ENCODE measurements at regions not wholly inside any gene's neighbourhood (a gene's known extent, or its start where the extent isn't known, plus 50 kb on each side); places are given as distances from the start of the nearest gene placed in this dataset.

DNA sequence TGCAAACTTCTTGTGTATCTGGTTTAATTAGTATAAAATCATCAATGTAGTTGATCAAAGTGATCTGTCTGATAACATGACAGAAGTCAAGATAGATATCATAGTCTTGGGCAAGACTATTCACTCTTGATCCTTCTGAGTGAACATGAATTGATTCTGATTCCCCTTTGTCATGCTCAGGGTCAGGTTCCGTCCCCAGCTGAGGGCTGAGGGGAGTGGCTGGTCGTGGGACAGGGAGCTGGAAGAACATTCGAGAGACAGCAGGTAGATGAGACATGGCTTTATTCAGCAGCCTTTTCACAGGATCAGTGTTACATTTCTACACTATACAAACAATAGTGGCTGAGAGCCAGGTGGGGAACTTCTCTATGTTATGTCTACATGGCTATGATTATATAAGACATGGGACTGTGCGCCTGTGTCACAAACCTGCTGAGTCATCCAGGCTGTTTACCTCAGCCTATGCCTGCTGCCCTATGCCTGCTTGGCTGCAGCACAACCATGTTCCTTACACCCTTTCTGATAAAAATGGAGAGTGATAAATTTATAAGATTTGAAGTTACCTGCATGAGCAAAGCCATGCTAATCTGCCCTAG lies 586.9 kb upstream of the NR3C2 start:
- H3K79me2 ChIP-seq (ENCODE audit: insufficient read depth, low read length), result no peaks in the 10 kb centered on the region
- H3K27me3 ChIP-seq (ENCODE audit: insufficient read depth, low read length), result no peaks in the 10 kb centered on the region
- no peak overlapping the region for H3K4me3 ChIP-seq (ENCODE audit: insufficient read depth, low read length)
- H3K4me1 ChIP-seq (ENCODE audit: insufficient read depth, low read length), result no peaks in the 10 kb centered on the region
- H3K9me3 ChIP-seq (ENCODE audit: low read depth, low read length), result no peaks in the 10 kb centered on the region
- H2AFZ ChIP-seq (ENCODE audit: low read length), result no peak overlapping the region
- TF ChIP-seq, protein P1, sequence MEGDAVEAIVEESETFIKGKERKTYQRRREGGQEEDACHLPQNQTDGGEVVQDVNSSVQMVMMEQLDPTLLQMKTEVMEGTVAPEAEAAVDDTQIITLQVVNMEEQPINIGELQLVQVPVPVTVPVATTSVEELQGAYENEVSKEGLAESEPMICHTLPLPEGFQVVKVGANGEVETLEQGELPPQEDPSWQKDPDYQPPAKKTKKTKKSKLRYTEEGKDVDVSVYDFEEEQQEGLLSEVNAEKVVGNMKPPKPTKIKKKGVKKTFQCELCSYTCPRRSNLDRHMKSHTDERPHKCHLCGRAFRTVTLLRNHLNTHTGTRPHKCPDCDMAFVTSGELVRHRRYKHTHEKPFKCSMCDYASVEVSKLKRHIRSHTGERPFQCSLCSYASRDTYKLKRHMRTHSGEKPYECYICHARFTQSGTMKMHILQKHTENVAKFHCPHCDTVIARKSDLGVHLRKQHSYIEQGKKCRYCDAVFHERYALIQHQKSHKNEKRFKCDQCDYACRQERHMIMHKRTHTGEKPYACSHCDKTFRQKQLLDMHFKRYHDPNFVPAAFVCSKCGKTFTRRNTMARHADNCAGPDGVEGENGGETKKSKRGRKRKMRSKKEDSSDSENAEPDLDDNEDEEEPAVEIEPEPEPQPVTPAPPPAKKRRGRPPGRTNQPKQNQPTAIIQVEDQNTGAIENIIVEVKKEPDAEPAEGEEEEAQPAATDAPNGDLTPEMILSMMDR (IDR thresholded peaks at IDR 0.05; ENCODE audit: extremely low read depth, low read depth, low read length), result no peak
- H4K20me1 ChIP-seq (ENCODE audit: insufficient read depth, low read length), result no peaks in the 10 kb centered on the region
- no peak overlapping the region for H3K4me2 ChIP-seq (ENCODE audit: insufficient read depth, low read length)
- H3K27ac ChIP-seq (ENCODE audit: low read depth, low read length), result no peak overlapping the region
- H3K36me3 ChIP-seq (ENCODE audit: insufficient read depth, low read length), result no peaks in the 10 kb centered on the region
- no peak for DNase-seq (ENCODE audit: insufficient read length, low spot score, missing footprints)

- H3K27me3 ChIP-seq (ENCODE audit: insufficient read depth, low read length), result no peaks in the 10 kb centered on the region
Observed at GRCh38 chr4:149026696-149027095, 584.5 kb upstream of the NR3C2 start.

DNA sequence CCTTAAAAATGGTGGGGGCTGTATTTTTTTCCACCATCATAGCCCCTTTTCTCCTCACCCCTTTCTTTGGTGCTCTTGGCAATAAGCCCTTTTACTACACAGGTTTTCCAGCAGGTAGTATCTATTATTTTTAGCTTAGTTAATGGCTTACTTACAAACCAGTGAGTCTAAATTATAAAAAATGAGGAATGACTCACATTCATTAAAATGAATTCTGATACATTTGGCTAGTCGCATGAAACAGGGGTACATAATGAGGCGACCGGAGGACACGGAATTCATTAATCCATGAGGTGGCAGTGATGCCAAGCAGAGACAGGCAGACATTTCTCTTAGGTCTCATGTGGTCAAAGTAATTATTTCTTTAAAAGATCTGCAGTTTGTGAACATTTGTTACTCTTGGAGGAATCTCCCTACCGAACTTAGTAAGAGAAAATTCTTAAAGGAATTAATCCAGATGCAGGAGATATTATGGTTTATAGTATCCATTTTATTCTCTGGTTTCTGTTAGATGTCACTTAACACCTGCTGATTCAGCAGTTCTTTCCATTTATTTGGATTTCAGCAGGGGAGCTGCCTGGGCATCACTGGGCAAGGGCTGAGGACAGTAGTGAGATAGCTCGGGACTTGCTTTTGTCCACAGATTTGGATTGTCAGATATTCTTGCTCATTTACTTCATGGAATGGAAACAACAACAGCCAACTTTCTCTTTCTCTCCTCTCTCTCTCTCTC lies 575.0 kb upstream of the NR3C2 start:
- H3K79me2 ChIP-seq (ENCODE audit: insufficient read depth, low read length), result no peaks in the 10 kb centered on the region
- TF ChIP-seq, protein P1 (IDR thresholded peaks at IDR 0.05; ENCODE audit: extremely low read depth, low read depth, low read length), result no peak
- no peak overlapping the region for H3K4me3 ChIP-seq (ENCODE audit: insufficient read depth, low read length)
- H3K27me3 ChIP-seq (ENCODE audit: insufficient read depth, low read length), result no peaks in the 10 kb centered on the region
- H3K36me3 ChIP-seq (ENCODE audit: insufficient read depth, low read length), result no peaks in the 10 kb centered on the region
- H4K20me1 ChIP-seq (ENCODE audit: insufficient read depth, low read length), result no peaks in the 10 kb centered on the region
- no peak overlapping the region for H3K4me2 ChIP-seq (ENCODE audit: insufficient read depth, low read length)
- H2AFZ ChIP-seq (ENCODE audit: low read length), result no peak overlapping the region
- no peak overlapping the region for H3K27ac ChIP-seq (ENCODE audit: low read depth, low read length)
- no peaks in the 10 kb centered on the region for H3K4me1 ChIP-seq (ENCODE audit: insufficient read depth, low read length)
- no peak for DNase-seq (ENCODE audit: insufficient read length, low spot score, missing footprints)
- no peaks in the 10 kb centered on the region for H3K9me3 ChIP-seq (ENCODE audit: low read depth, low read length)

More at GRCh38 chr4:149026696-149027095, 584.5 kb upstream of the NR3C2 start:
- H3K79me2 ChIP-seq (ENCODE audit: insufficient read depth, low read length), result no peaks in the 10 kb centered on the region
- no peak overlapping the region for H3K27ac ChIP-seq (ENCODE audit: low read depth, low read length)
- no peak overlapping the region for H2AFZ ChIP-seq (ENCODE audit: low read length)
- H3K4me1 ChIP-seq (ENCODE audit: insufficient read depth, low read length), result no peaks in the 10 kb centered on the region
- no peaks in the 10 kb centered on the region for H3K9me3 ChIP-seq (ENCODE audit: low read depth, low read length)
- TF ChIP-seq, protein P1 (IDR thresholded peaks at IDR 0.05; ENCODE audit: extremely low read depth, low read depth, low read length), result no peak
- H3K36me3 ChIP-seq (ENCODE audit: insufficient read depth, low read length), result no peaks in the 10 kb centered on the region
- no peak overlapping the region for H3K4me2 ChIP-seq (ENCODE audit: insufficient read depth, low read length)
- DNase-seq (ENCODE audit: insufficient read length, low spot score, missing footprints), result no peak
- H3K4me3 ChIP-seq (ENCODE audit: insufficient read depth, low read length), result no peak overlapping the region
- H4K20me1 ChIP-seq (ENCODE audit: insufficient read depth, low read length), result no peaks in the 10 kb centered on the region

DNA sequence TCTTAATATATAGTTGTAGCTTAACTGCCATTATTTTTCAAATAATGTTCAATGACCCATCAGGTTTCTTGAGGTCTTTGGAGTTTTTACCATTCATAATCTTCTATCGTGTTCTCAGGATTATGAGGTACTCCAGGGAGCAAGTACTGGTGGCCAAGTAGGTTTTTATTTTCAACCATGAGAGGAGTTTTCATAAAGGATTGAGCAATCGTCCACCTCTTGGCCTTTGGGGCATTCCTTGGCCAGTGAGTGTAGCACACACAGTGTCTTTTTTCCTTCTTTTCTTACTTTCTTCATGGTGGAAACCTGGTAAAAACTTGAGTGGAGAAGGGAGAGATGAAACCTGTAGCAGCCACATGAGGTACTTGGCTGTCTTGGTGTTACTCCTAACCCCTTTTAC lies 567.0 kb upstream of the NR3C2 start:
- Histone ChIP-seq H3K4me2 (ENCODE audit: insufficient read depth, low read length) (no peak overlapping the region), H3K79me2 (ENCODE audit: insufficient read depth, low read length) (no peaks in the 10 kb centered on the region), H3K4me3 (ENCODE audit: insufficient read depth, low read length) (no peak overlapping the region), H3K27me3 (ENCODE audit: insufficient read depth, low read length) (no peaks in the 10 kb centered on the region), H3K9me3 (ENCODE audit: low read depth, low read length) (no peaks in the 10 kb centered on the region), H3K4me1 (ENCODE audit: insufficient read depth, low read length) (no peaks in the 10 kb centered on the region), H4K20me1 (ENCODE audit: insufficient read depth, low read length) (no peaks in the 10 kb centered on the region), H2AFZ (ENCODE audit: low read length) (no peak overlapping the region), H3K36me3 (ENCODE audit: insufficient read depth, low read length) (no peaks in the 10 kb centered on the region), H3K27ac (ENCODE audit: low read depth, low read length) (no peak overlapping the region)
- TF ChIP-seq, protein P1 (IDR thresholded peaks at IDR 0.05; ENCODE audit: extremely low read depth, low read depth, low read length), result no peak
- no peak for DNase-seq (ENCODE audit: insufficient read length, low spot score, missing footprints)
